Esophagus (tissue), 2 donors: ENCODE measurements at regions not wholly inside any gene's neighbourhood (a gene's known extent, or its start where the extent isn't known, plus 50 kb on each side); places are given as distances from the start of the nearest gene placed in this dataset.
"Not testable (repeated sequence)": the region's sequence is repeated elsewhere in the genome, so short reads cannot be mapped to it uniquely, and the experiment has no call there.

Experiments
- H3K27ac ChIP-seq, 2 donors: one replicate each; pipeline ENCODE4 v1.5.1; 2013; ENCODE audit warnings: low read depth in 2 of 2, mild to moderate bottlenecking in 2 of 2, inconsistent platforms in 1 of 2, low read length in 1 of 2, moderate library complexity in 1 of 2
- H3K27me3 ChIP-seq, 2 donors: one replicate each; pipeline ENCODE4 v1.6.1; 2013; ENCODE audit warnings: low read length in 2 of 2, control low read depth in 1 of 2, mild to moderate bottlenecking in 1 of 2; ENCODE audit not compliant: insufficient read depth in 2 of 2, control insufficient read depth in 1 of 2
- H3K36me3 ChIP-seq, 2 donors: one replicate each; pipeline ENCODE4 v1.6.1; 2013; ENCODE audit warnings: low read length in 1 of 2; ENCODE audit not compliant: control insufficient read depth in 2 of 2, insufficient read depth in 2 of 2
- H3K4me1 ChIP-seq, 2 donors: one replicate each; pipeline ENCODE4 v1.6.1; 2013; ENCODE audit warnings: low read length in 1 of 2; ENCODE audit not compliant: control insufficient read depth in 2 of 2, insufficient read depth in 2 of 2
- H3K4me3 ChIP-seq, 2 donors: one replicate each; pipeline ENCODE4 v1.5.1; 2013; ENCODE audit warnings: low read length in 2 of 2, mild to moderate bottlenecking in 2 of 2, low read depth in 1 of 2, moderate library complexity in 1 of 2
- H3K9me3 ChIP-seq, 2 donors: one replicate each; pipeline ENCODE4 v1.6.1; 2013; ENCODE audit warnings: mild to moderate bottlenecking in 2 of 2, low read depth in 1 of 2, low read length in 1 of 2, moderate library complexity in 1 of 2; ENCODE audit not compliant: control insufficient read depth in 2 of 2, insufficient read depth in 1 of 2
- WGBS, 2 donors: extraction: QIAGEN DNeasy Blood & Tissue Kit; methylation state at CpG; one replicate each; pipeline ENCODE4 v1.1.7; 2013; 5-methylcytosine and 5-hydroxymethylcytosine counted together
- donor health status: healthy with polysubstance abuse.
- donor health status: Bipolar disorder and iron deficiency.

DNA sequence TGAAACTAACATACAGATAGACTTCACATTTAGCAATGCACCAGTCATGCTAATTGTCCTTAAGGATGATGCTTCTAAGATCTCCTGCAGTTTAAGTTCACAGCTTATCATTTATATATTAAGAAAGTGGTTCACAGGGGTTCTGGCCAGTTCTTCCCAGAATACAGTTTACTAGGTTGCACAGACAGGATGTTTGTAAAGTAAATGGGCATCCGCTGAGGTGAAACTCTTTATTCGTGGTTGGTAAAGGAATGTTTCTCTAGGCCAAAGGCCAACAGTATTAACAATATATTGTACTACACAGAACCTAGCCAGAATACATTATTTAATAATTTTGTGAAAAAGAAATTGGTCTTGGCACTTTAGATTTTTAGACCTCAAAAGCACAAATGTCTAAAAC, 1427.3 kb downstream of the CDH8 start:
- H3K27ac ChIP-seq, result no peak overlapping the region
- no peaks in the 10 kb centered on the region for H3K4me1 ChIP-seq
- no peaks in the 10 kb centered on the region for H3K36me3 ChIP-seq
- H3K27me3 ChIP-seq, result no peaks in the 10 kb centered on the region
- no peak overlapping the region for H3K4me3 ChIP-seq
- 67 to 77% methylated on average over 2 of the region's 2 CpGs for WGBS, 2 donors
- peaks cover 0 to 4% of the 10 kb centered on the region in 2 donors for H3K9me3 ChIP-seq

DNA sequence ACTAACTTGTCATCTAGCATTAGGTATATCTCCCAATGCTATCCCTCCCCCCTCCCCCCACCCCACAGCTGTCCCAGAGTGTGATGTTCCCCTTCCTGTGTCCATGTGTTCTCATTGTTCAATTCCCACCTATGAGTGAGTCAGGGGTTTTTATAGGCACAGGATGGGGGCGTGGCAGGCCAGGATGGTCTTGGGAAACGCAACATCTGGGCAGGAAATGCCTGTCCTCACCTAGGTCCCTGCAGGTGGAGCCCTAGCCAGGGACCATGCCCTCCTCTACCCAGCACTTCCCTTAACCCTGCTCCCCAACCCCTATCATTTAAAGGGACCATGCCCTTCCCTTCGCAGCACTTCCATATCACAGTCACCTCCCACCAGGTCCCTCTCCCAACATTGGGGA, 1430.6 kb downstream of the CDH8 start:
- not testable (repeated sequence) for H3K36me3 ChIP-seq, H3K4me3 ChIP-seq, H3K4me1 ChIP-seq, H3K9me3 ChIP-seq, H3K27me3 ChIP-seq, H3K27ac ChIP-seq
- 72 to 88% methylated on average over 3 of the region's 3 CpGs for WGBS, 2 donors

DNA sequence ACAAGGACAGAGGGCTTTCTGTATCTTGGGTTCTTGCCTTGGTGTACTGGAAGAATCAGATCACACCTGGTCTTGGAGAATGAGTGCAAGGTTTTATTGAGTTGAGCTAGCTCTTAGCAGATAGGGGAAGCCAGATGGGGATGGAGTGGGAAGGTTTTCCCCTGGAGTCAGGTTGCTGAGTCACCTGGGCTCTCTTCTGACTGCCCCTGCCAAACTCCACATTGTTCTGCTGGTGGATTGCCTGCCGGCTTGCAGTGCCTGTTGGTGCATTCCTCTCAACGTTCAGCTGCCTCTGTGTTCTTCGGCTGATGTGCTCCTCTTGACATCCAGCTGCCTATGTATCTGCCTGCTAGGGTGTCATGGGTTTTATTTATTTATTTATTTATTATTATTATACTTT, 1431.1 kb downstream of the CDH8 start:
- H3K36me3 ChIP-seq, result no peaks in the 10 kb centered on the region
- no peak overlapping the region for H3K4me3 ChIP-seq
- H3K27ac ChIP-seq, result no peak overlapping the region
- H3K27me3 ChIP-seq, result no peaks in the 10 kb centered on the region
- peaks cover 0 to 4% of the 10 kb centered on the region in 2 donors for H3K9me3 ChIP-seq
- WGBS, 2 donors, result 75 to 77% methylated on average over 3 of the region's 3 CpGs
- no peaks in the 10 kb centered on the region for H3K4me1 ChIP-seq

DNA sequence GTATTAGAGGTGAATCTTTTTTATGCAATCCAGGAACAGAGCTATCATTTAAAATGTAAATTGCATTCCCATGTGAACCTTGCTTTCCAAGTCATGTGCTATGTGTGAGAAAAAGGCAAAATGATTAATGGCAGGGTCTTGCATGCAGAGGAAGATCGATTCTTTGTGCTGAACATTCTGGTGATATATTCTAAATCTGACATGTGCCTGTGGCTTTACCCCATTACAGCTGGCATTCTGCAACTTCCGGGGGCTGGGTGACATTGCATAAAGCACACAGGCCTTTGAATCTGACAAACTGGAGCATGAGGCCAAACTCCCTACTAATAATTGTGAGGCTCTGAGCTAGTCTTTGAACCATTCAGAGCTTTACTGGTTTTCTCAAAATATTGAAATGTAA, 1449.7 kb downstream of the CDH8 start:
- Histone ChIP-seq H3K4me1 (no peaks in the 10 kb centered on the region), H3K9me3 (no peaks in the 10 kb centered on the region), H3K27me3 (no peaks in the 10 kb centered on the region), H3K27ac (no peak overlapping the region), H3K4me3 (no peak overlapping the region), H3K36me3 (no peaks in the 10 kb centered on the region)
- WGBS, 2 donors, result 49 to 59% methylated on average over 2 of the region's 2 CpGs

DNA sequence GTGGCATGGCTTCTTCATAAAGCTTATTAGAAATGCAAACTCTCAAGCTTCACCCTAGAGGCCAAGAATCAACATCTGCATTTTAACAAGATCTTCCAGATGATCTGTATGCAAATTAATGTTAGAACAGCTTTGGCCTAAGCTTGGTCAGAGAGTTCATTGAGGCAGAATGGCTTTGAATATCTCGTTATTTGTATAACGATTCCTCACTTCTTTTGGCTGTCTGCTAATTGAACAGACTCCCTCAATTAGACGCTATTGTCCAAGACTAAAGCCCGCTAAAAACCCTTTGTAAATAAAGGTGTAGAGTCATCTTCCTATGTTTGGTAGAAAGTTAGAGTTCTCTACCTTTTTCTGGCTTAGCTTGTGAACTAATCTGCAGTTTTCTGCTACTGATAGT, 1453.7 kb downstream of the CDH8 start:
- no peaks in the 10 kb centered on the region for H3K4me1 ChIP-seq
- H3K9me3 ChIP-seq, result no peaks in the 10 kb centered on the region
- H3K36me3 ChIP-seq, result no peaks in the 10 kb centered on the region
- 65% methylated on average over 4 of the region's 4 CpGs for WGBS, 2 donors
- no peak overlapping the region for H3K4me3 ChIP-seq
- no peaks in the 10 kb centered on the region for H3K27me3 ChIP-seq
- no peak overlapping the region for H3K27ac ChIP-seq

DNA sequence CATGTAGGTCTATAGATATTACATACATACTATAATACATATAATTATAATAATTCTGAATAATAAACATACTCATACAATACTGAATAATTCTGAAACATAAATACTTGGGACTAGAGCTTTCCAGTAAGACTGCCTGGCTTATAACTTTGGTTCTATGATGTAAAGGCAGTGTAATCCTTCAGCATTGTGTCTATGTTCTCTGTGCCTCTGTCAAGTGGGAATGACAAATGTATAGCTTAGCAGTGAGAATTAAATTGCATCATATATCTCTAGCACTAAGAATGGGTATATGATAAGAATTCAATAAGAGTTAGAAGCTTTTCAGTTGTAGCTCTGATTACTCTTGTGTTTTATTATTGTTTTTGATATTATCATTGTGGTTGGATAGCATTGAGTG, 1469.3 kb downstream of the CDH8 start:
- no peak overlapping the region for H3K27ac ChIP-seq
- H3K36me3 ChIP-seq, result no peaks in the 10 kb centered on the region
- no peaks in the 10 kb centered on the region for H3K4me1 ChIP-seq
- H3K4me3 ChIP-seq, result no peak overlapping the region
- no peaks in the 10 kb centered on the region for H3K27me3 ChIP-seq
- H3K9me3 ChIP-seq, result no peaks in the 10 kb centered on the region

DNA sequence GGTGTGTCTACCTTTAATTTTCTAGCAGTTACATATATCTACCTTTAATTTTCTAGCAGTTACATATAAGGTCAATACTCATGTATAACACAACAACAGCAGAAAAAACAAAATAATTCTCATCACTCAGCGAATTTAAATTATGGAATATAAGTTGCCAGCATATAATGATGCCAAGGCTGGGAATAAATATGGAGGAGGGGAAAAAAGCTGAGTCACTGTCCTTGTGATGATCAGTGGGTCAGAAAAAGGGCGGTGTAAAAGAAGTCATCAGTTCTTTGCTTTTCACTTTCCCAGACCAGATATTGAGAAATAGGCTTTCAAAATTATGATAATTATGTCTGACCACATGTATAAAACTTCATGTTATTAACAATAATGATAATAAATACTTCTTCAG, 1471.7 kb downstream of the CDH8 start:
- Histone ChIP-seq H3K27me3 (no peaks in the 10 kb centered on the region), H3K4me3 (no peak overlapping the region), H3K4me1 (no peaks in the 10 kb centered on the region), H3K9me3 (no peaks in the 10 kb centered on the region), H3K27ac (no peak overlapping the region), H3K36me3 (no peaks in the 10 kb centered on the region)
- WGBS, 2 donors, result 74 to 85% methylated on average over 2 of the region's 2 CpGs

DNA sequence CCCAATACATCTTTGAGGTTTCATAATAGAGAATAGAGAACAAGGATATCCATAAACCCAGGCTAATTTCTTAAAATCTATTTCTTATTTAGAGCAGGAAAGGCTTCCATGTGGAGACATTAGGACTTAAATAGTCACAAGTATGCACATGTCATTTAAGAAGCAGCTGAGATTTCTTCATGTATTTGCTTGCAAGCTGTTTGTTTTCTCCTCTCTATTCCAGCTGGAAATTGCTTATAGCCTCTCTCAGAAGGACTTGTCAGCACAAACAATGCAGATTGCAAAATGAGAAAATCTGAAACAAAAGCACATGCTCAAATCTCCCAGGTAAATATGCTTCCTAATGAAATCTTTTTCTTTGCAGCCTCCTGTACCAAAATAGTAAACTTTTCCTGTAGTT, 1473.1 kb downstream of the CDH8 start:
- no peak overlapping the region for H3K4me3 ChIP-seq
- no peaks in the 10 kb centered on the region for H3K9me3 ChIP-seq
- no peaks in the 10 kb centered on the region for H3K27me3 ChIP-seq
- no peaks in the 10 kb centered on the region for H3K4me1 ChIP-seq
- no peaks in the 10 kb centered on the region for H3K36me3 ChIP-seq
- no peak overlapping the region for H3K27ac ChIP-seq

DNA sequence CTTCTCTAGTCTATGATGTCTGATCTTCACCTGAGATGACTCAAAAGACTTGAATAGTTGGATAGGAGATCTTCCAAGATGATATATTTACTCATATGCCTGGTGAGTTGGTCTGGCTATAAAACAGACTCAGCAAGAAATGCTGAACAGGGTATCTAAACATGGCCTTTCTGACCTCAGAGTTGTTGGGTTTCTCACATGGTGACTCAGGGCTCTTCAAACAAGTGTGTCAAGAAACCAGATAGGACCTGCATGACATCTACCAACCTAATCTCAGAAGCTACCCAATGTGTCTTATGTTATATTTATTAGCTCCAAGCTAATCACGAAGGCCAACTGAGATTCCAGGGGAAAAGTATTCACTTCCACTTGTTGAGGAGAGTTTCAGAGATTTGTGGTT, 1477.3 kb downstream of the CDH8 start:
- Histone ChIP-seq H3K4me3 (no peak overlapping the region), H3K27me3 (no peaks in the 10 kb centered on the region), H3K36me3 (no peaks in the 10 kb centered on the region), H3K27ac (no peak overlapping the region), H3K9me3 (peaks cover 0 to 4% of the 10 kb centered on the region in 2 donors), H3K4me1 (no peaks in the 10 kb centered on the region)
- WGBS, 2 donors, result 62 to 66% methylated on average over 1 of the region's 1 CpG

DNA sequence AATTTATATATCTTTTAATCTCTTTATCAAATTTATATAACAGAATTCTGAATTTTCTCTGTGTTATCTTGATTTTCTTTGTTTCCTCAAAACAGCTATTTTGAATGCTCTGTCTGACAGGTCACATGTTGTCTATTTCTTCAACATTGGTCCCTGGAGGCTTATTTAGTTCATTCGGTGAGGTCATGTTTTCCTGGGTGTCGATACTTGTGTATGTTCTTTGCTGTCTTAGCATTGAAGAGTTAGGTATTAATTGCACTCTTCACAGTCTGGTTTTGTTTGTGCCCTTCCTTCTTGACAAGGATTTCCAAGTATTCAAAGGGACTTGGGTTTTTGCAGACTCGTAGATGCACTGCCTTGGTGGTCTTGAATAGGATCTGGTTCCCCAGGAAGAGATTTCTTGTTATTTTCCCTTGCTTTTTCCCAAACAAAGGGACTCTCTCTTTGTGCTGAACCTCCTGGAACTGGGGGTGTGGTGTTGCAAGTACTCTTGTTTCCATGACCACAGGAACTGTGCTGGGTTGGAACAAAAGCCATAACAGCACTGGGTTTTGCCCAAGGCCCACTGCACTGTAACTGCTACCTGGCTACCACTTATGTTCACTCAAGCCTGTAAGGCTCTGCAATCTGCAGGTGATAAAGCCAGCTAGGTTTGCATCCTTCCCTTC, 1483.0 kb downstream of the CDH8 start:
- Histone ChIP-seq H3K27me3 (no peaks in the 10 kb centered on the region), H3K4me1 (no peaks in the 10 kb centered on the region), H3K9me3 (peaks cover 2 to 4% of the 10 kb centered on the region in 2 donors), H3K27ac (no peak overlapping the region), H3K4me3 (no peak overlapping the region), H3K36me3 (no peaks in the 10 kb centered on the region)
- WGBS, 2 donors, result 67 to 78% methylated on average over 3 of the region's 3 CpGs
